Skeletal muscle tissue (tissue), 3 donors: ENCODE measurements at regions not wholly inside any gene's neighbourhood (a gene's known extent, or its start where the extent isn't known, plus 50 kb on each side); places are given as distances from the start of the nearest gene placed in this dataset.

Experiments
- H3K27ac ChIP-seq: one replicate; pipeline ENCODE4 v1.7.0; 2013; ENCODE audit warnings: mild to moderate bottlenecking, low read depth, low read length, inconsistent platforms
- H3K27me3 ChIP-seq, 3 donors: one replicate each; pipeline ENCODE4 v1.7.0; 2013; ENCODE audit warnings: low read length in 3 of 3; ENCODE audit not compliant: control insufficient read depth in 3 of 3, insufficient read depth in 3 of 3
- H3K36me3 ChIP-seq, 3 donors: one replicate each; pipeline ENCODE4 v1.7.0; 2013; ENCODE audit warnings: low read length in 3 of 3; ENCODE audit not compliant: control insufficient read depth in 3 of 3, insufficient read depth in 3 of 3
- H3K4me1 ChIP-seq, 3 donors: one replicate each; pipeline ENCODE4 v1.7.0; 2013; ENCODE audit warnings: low read length in 3 of 3, mild to moderate bottlenecking in 3 of 3; ENCODE audit not compliant: control insufficient read depth in 3 of 3, insufficient read depth in 3 of 3
- H3K4me3 ChIP-seq, 3 donors: one replicate each; pipeline ENCODE4 v1.7.0; 2013; ENCODE audit warnings: low read length in 3 of 3
- H3K9ac ChIP-seq, 3 donors: one replicate each; pipeline ENCODE4 v1.7.0; 2013; ENCODE audit warnings: low read length in 3 of 3, mild to moderate bottlenecking in 3 of 3, moderate library complexity in 2 of 3, low read depth in 1 of 3
- H3K9me3 ChIP-seq, 3 donors: one replicate each; pipeline ENCODE4 v1.7.0; 2013; ENCODE audit warnings: low read length in 3 of 3; ENCODE audit not compliant: control insufficient read depth in 3 of 3
- donor health status: Osteomylitis.

- H3K27me3 ChIP-seq = no peaks in the 10 kb centered on the region
- H3K27ac ChIP-seq = no peak overlapping the region
- no peaks in the 10 kb centered on the region for H3K9me3 ChIP-seq
- no peak overlapping the region for H3K4me3 ChIP-seq
- H3K36me3 ChIP-seq = no peaks in the 10 kb centered on the region
- no peaks in the 10 kb centered on the region for H3K4me1 ChIP-seq
- H3K9ac ChIP-seq = no peak overlapping the region
Measured at GRCh38 chr4:62394766-62395165, 1194.6 kb downstream of the ADGRL3 start.

GRCh38 chr4:62387808-62388207 is 1187.7 kb downstream of the ADGRL3 start:
- Histone ChIP-seq H3K4me1 (no peaks in the 10 kb centered on the region), H3K9me3 (no peaks in the 10 kb centered on the region), H3K27ac (no peak overlapping the region), H3K27me3 (no peaks in the 10 kb centered on the region), H3K36me3 (no peaks in the 10 kb centered on the region), H3K4me3 (no peak overlapping the region), H3K9ac (no peak overlapping the region)

GRCh38 chr4:62377700-62378099 is 1177.6 kb downstream of the ADGRL3 start:
- no peaks in the 10 kb centered on the region for H3K9me3 ChIP-seq
- no peak overlapping the region for H3K27ac ChIP-seq
- no peaks in the 10 kb centered on the region for H3K4me1 ChIP-seq
- no peak overlapping the region for H3K4me3 ChIP-seq
- H3K36me3 ChIP-seq = no peaks in the 10 kb centered on the region
- H3K9ac ChIP-seq = no peak overlapping the region
- no peaks in the 10 kb centered on the region for H3K27me3 ChIP-seq

GRCh38 chr4:62377245-62377644 is 1177.1 kb downstream of the ADGRL3 start:
- Histone ChIP-seq H3K27ac (no peak overlapping the region), H3K9me3 (no peaks in the 10 kb centered on the region), H3K9ac (no peak overlapping the region), H3K27me3 (no peaks in the 10 kb centered on the region), H3K36me3 (no peaks in the 10 kb centered on the region), H3K4me3 (no peak overlapping the region), H3K4me1 (no peaks in the 10 kb centered on the region)

GRCh38 chr4:62366939-62367338 is 1166.8 kb downstream of the ADGRL3 start:
- Histone ChIP-seq H3K27me3 (no peaks in the 10 kb centered on the region), H3K9ac (no peak overlapping the region), H3K27ac (no peak overlapping the region)

GRCh38 chr4:62360156-62360545 is 1160.0 kb downstream of the ADGRL3 start:
- Histone ChIP-seq H3K9ac (no peak overlapping the region), H3K4me3 (no peak overlapping the region), H3K9me3 (no peaks in the 10 kb centered on the region), H3K27me3 (no peaks in the 10 kb centered on the region), H3K27ac (no peak overlapping the region), H3K4me1 (no peaks in the 10 kb centered on the region), H3K36me3 (no peaks in the 10 kb centered on the region)

More at GRCh38 chr4:62366939-62367338, 1166.8 kb downstream of the ADGRL3 start:
- no peak overlapping the region for H3K4me3 ChIP-seq
- H3K4me1 ChIP-seq = no peaks in the 10 kb centered on the region
- H3K36me3 ChIP-seq = no peaks in the 10 kb centered on the region
- H3K9me3 ChIP-seq = no peaks in the 10 kb centered on the region

- Histone ChIP-seq H3K4me3 (no peak overlapping the region), H3K9me3 (no peaks in the 10 kb centered on the region), H3K36me3 (no peaks in the 10 kb centered on the region), H3K27ac (no peak overlapping the region), H3K4me1 (no peaks in the 10 kb centered on the region), H3K27me3 (no peaks in the 10 kb centered on the region), H3K9ac (no peak overlapping the region)
Measured at GRCh38 chr4:62359441-62360155, 1159.5 kb downstream of the ADGRL3 start.

GRCh38 chr4:62344915-62345314 is 1144.8 kb downstream of the ADGRL3 start:
- Histone ChIP-seq H3K27ac (no peak overlapping the region), H3K4me1 (no peaks in the 10 kb centered on the region), H3K9ac (no peak overlapping the region), H3K9me3 (peaks cover 0 to 12% (median 0%) of the 10 kb centered on the region in 3 donors), H3K27me3 (no peaks in the 10 kb centered on the region), H3K4me3 (no peak overlapping the region), H3K36me3 (no peaks in the 10 kb centered on the region)

- Histone ChIP-seq H3K4me1 (no peaks in the 10 kb centered on the region), H3K9me3 (peaks cover 0 to 12% (median 0%) of the 10 kb centered on the region in 3 donors)
Measured at GRCh38 chr4:62344474-62344873, 1144.3 kb downstream of the ADGRL3 start.

GRCh38 chr4:62342346-62342745 is 1142.2 kb downstream of the ADGRL3 start:
- Histone ChIP-seq H3K36me3 (no peaks in the 10 kb centered on the region), H3K9ac (no peak overlapping the region), H3K27me3 (no peaks in the 10 kb centered on the region), H3K27ac (no peak overlapping the region), H3K4me3 (no peak overlapping the region), H3K9me3 (peaks cover 0 to 12% (median 0%) of the 10 kb centered on the region in 3 donors), H3K4me1 (no peaks in the 10 kb centered on the region)

More at GRCh38 chr4:62344474-62344873, 1144.3 kb downstream of the ADGRL3 start:
- no peak overlapping the region for H3K9ac ChIP-seq
- H3K4me3 ChIP-seq = no peak overlapping the region
- no peaks in the 10 kb centered on the region for H3K36me3 ChIP-seq
- no peaks in the 10 kb centered on the region for H3K27me3 ChIP-seq
- no peak overlapping the region for H3K27ac ChIP-seq
